Body of pancreas (tissue), 4 donors: ENCODE measurements at regions not wholly inside any gene's neighbourhood (a gene's known extent, or its start where the extent isn't known, plus 50 kb on each side); places are given as distances from the start of the nearest gene placed in this dataset.

Experiments used
- ATAC-seq: fragments of 150-250 bp; one replicate; pipeline ENCODE4 v1.9.1; 2016
- DNase-seq, 4 donors: peaks; one replicate each; pipeline ENCODE4 v3.0.0-alpha.2; 2019
- H3K27ac ChIP-seq, 4 donors: fragments of 200-600 bp; sonication (generic); 1 replicate in 3 of 4; 2 replicates in 1 of 4; pipeline versions ENCODE4 v1.5.1 to v1.6.1; 2016 to 2019; ENCODE audit warnings: mild to moderate bottlenecking in 1 of 4, mixed read lengths in 1 of 4, moderate library complexity in 1 of 4
- H3K27me3 ChIP-seq, 2 donors: fragments of 200-600 bp; sonication (generic); one replicate each; pipeline ENCODE4 v1.6.0; 2016; ENCODE audit warnings: mild to moderate bottlenecking in 1 of 2
- H3K36me3 ChIP-seq, 2 donors: fragments of 200-600 bp; sonication (generic); replicated peaks in 1 of 2; 2 replicates each; pipeline ENCODE4 v1.5.1; 2016; ENCODE audit warnings: low read depth in 2 of 2; ENCODE audit not compliant: insufficient read depth in 1 of 2
- H3K4me1 ChIP-seq: fragments of 200-600 bp; sonication (generic); one replicate; pipeline ENCODE4 v1.6.0; 2016
- H3K4me3 ChIP-seq, 2 donors: fragments of 200-600 bp; sonication (generic); 1 replicate in 1 of 2; 2 replicates in 1 of 2; pipeline ENCODE4 v1.5.1; 2016 to 2019
- H3K9me3 ChIP-seq, 3 donors: fragments of 200-600 bp; sonication (generic); 1 replicate in 2 of 3; 2 replicates in 1 of 3; pipeline ENCODE4 v1.5.1; 2016
- CTCF ChIP-seq, 7 experiments: fragments of 450-650 bp in 4 of 7; fragments of 200-600 bp in 3 of 7; sonication (generic) in 3 of 7; IDR thresholded peaks; one replicate each; pipeline ENCODE4 v1.5.1; 2016 to 2019; ENCODE audit warnings: antibody characterized with exemption in 7 of 7
- POLR2A ChIP-seq, 3 donors: fragments of 450-650 bp; IDR thresholded peaks; one replicate each; pipeline ENCODE4 v1.6.1; 2016; ENCODE audit warnings: antibody characterized with exemption in 3 of 3, mild to moderate bottlenecking in 2 of 3
- WGBS, 2 donors: methylation state at CpG; one replicate each; pipeline ENCODE4 v1.1.5; 2017; 5-methylcytosine and 5-hydroxymethylcytosine counted together
- intact Hi-C: fragments of 100-400 bp; cut with DNase I; formaldehyde crosslinking; loops from one replicate; pipeline ENCODE4 v1.15.1; 2023

GRCh38 chr4:129622566-129622965 lies 526.6 kb downstream of the C4orf33 start:
- Histone ChIP-seq H3K9me3 (no peaks in the 10 kb centered on the region), H3K4me1 (peaks cover 10% of the 10 kb centered on the region), H3K4me3 (no peak overlapping the region), H3K27me3 (no peaks in the 10 kb centered on the region), H3K36me3 (no peaks in the 10 kb centered on the region), H3K27ac (no peak overlapping the region)
- DNase-seq (no peak), ATAC-seq (no peak)
- intact Hi-C loops, result no loop called here
- TF ChIP-seq CTCF (IDR thresholded peaks at IDR 0.05) (no peak), POLR2A (IDR thresholded peaks at IDR 0.05) (no peak)
- WGBS, 2 donors, result 96% methylated on average over 2 of the region's 2 CpGs

- Histone ChIP-seq H3K27me3 (no peaks in the 10 kb centered on the region), H3K4me3 (no peak overlapping the region), H3K4me1 (peaks cover 10% of the 10 kb centered on the region), H3K9me3 (no peaks in the 10 kb centered on the region), H3K36me3 (no peaks in the 10 kb centered on the region), H3K27ac (peak overlapping the region in 1 of 4 donors; percentile 41)
- WGBS, 2 donors, result 9 to 13% methylated on average over 4 of the region's 4 CpGs
- peak; percentile 90 for ATAC-seq
- TF ChIP-seq CTCF (IDR thresholded peaks at IDR 0.05) (no peak), POLR2A (IDR thresholded peaks at IDR 0.05) (no peak)
- intact Hi-C loops, result no loop called here
- DNase-seq, result peak in 2 of 4 donors; percentile 12 to 44
These were observed 527.4 kb downstream of the C4orf33 start for GRCh38 chr4:129623233-129623875.

- Histone ChIP-seq H3K27ac (no peak overlapping the region), H3K36me3 (no peaks in the 10 kb centered on the region), H3K4me1 (no peaks in the 10 kb centered on the region), H3K27me3 (no peaks in the 10 kb centered on the region), H3K9me3 (no peaks in the 10 kb centered on the region), H3K4me3 (no peak overlapping the region)
- TF ChIP-seq POLR2A (IDR thresholded peaks at IDR 0.05) (no peak), CTCF (IDR thresholded peaks at IDR 0.05) (peak; percentile 61 to 90 (median 77))
- 23 to 26% methylated on average over 5 of the region's 5 CpGs for whole genome bisulfite sequencing, 2 donors
- DNase-seq (peak; percentile 64 to 78 (median 72)), ATAC-seq (peak; percentile 72)
- intact Hi-C loops, result loop anchor here (5.0 kb wide), 1 partner anchor 274 kb away; no protein-coding TSS in a partner anchor
These were observed 545.2 kb downstream of the C4orf33 start for GRCh38 chr4:129641179-129641578.

GRCh38 chr4:129645461-129645860 lies 549.5 kb downstream of the C4orf33 start:
- intact Hi-C loops, result no loop called here
- DNase-seq (no peak), ATAC-seq (no peak)
- Histone ChIP-seq H3K27ac (no peak overlapping the region), H3K36me3 (no peaks in the 10 kb centered on the region), H3K27me3 (no peaks in the 10 kb centered on the region), H3K4me3 (no peak overlapping the region), H3K9me3 (no peaks in the 10 kb centered on the region), H3K4me1 (no peaks in the 10 kb centered on the region)
- TF ChIP-seq POLR2A (IDR thresholded peaks at IDR 0.05) (no peak), CTCF (IDR thresholded peaks at IDR 0.05) (no peak)
- 54 to 55% methylated on average over 3 of the region's 3 CpGs for WGBS, 2 donors

- Histone ChIP-seq H3K36me3 (no peaks in the 10 kb centered on the region), H3K4me3 (no peak overlapping the region), H3K27ac (no peak overlapping the region), H3K4me1 (no peaks in the 10 kb centered on the region), H3K27me3 (no peaks in the 10 kb centered on the region), H3K9me3 (no peaks in the 10 kb centered on the region)
- intact Hi-C loops, result no loop called here
- no peak for TF ChIP-seq CTCF (IDR thresholded peaks at IDR 0.05)
- no peak for TF ChIP-seq POLR2A (IDR thresholded peaks at IDR 0.05)
- no peak for DNase-seq
- ATAC-seq, result no peak
- WGBS, 2 donors, result 55 to 63% methylated on average over 5 of the region's 5 CpGs
These were observed 572.1 kb downstream of the C4orf33 start for GRCh38 chr4:129668092-129668491.
